GM12878 (cell line): ENCODE measurements at regions not wholly inside any gene's neighbourhood (a gene's known extent, or its start where the extent isn't known, plus 50 kb on each side); places are given as distances from the start of the nearest gene placed in this dataset.

ENCODE experiments used
- ATAC-seq: fragments of 200-7000 bp; cut with Tn5 transposase; 3 replicates; pipeline ENCODE4 v1.9.1; 2020; ENCODE audit warnings: mild to moderate bottlenecking, moderate library complexity
- BruUV-seq: library from RNA; stranded (reverse); fragments of 400-500 nt; replicated peaks from 2 replicates; lab custom pipeline; 2021; lab: Mats Ljungman, UMichigan
- CTCF ChIA-PET: fragments of 300-600 bp; sonication (Branson Sonifier 250); formaldehyde crosslinking; extraction: SDS; loops from one replicate; lab custom pipeline; 2021; ENCODE audit warnings: inconsistent platforms; lab: Yijun Ruan, JAX
- POLR2A ChIA-PET: fragments of 350-600 bp; formaldehyde crosslinking; extraction: SDS; loops from one replicate; lab custom pipeline; 2021; ENCODE audit warnings: inconsistent platforms; lab: Charles Lee
- RAD21 ChIA-PET: fragments of 300-600 bp; sonication (Branson Sonifier 250); formaldehyde crosslinking; loops from one replicate; lab custom pipeline; 2023; ENCODE audit warnings: antibody characterized with exemption; ENCODE audit not compliant: unreplicated experiment; lab: Charles Lee
- SMC1A ChIA-PET: fragments of 300-600 bp; sonication (Branson Sonifier 250); formaldehyde crosslinking; loops from one replicate; lab custom pipeline; 2023; ENCODE audit not compliant: unreplicated experiment, uncharacterized antibody; lab: Charles Lee
- DNase-seq: peaks from one replicate; pipeline ENCODE4 v3.0.0-alpha.2; 2011; ENCODE audit warnings: low read depth, low spot score
- FAIRE-seq: peaks from 3 replicates; lab custom pipeline; 2011; peaks lifted over from hg19 to GRCh38; lab: Jason Lieb, UNC
- H2AFZ ChIP-seq: 2 replicates; pipeline ENCODE4 v1.6.0; 2011; ENCODE audit warnings: low read depth, low read length, control low read depth; ENCODE audit not compliant: control insufficient read depth
- H3K27ac ChIP-seq: 2 replicates; pipeline ENCODE4 v1.5.1; 2011; ENCODE audit warnings: control low read depth; ENCODE audit not compliant: control insufficient read depth, insufficient read depth
- H3K27me3 ChIP-seq, 2 experiments: replicated peaks in 1 of 2; 2 replicates each; pipeline versions ENCODE4 v1.6.0 to v1.6.1; 2011; ENCODE audit warnings: low read length in 1 of 2; ENCODE audit not compliant: control insufficient read depth in 2 of 2, insufficient read depth in 2 of 2
- H3K36me3 ChIP-seq, 2 experiments: 2 replicates each; pipeline ENCODE4 v1.5.1; 2011; ENCODE audit warnings: low read length in 1 of 2; ENCODE audit not compliant: control insufficient read depth in 2 of 2, insufficient read depth in 2 of 2
- H3K4me1 ChIP-seq: 2 replicates; pipeline ENCODE4 v1.6.1; 2011; ENCODE audit warnings: mild to moderate bottlenecking, low read length, moderate library complexity, mixed read lengths; ENCODE audit not compliant: control insufficient read depth, insufficient read depth
- H3K4me2 ChIP-seq: 2 replicates; pipeline ENCODE4 v1.6.0; 2011; ENCODE audit warnings: control low read depth; ENCODE audit not compliant: control insufficient read depth, insufficient read depth
- H3K4me3 ChIP-seq: fragments of 200-600 bp; sonication (generic); 2 replicates; pipeline ENCODE4 v1.5.1; 2016
- H3K79me2 ChIP-seq: 2 replicates; pipeline ENCODE4 v1.6.0; 2011; ENCODE audit warnings: low read length; ENCODE audit not compliant: control insufficient read depth, insufficient read depth
- H3K9ac ChIP-seq: 2 replicates; pipeline ENCODE4 v1.8.0; 2011; ENCODE audit warnings: low read length, control low read depth, mixed read lengths; ENCODE audit not compliant: control insufficient read depth, insufficient read depth
- H3K9me3 ChIP-seq: replicated peaks from 3 replicates; pipeline ENCODE4 v1.5.1; 2011; ENCODE audit warnings: mild to moderate bottlenecking, low read length; ENCODE audit not compliant: control insufficient read depth, insufficient read depth
- H4K20me1 ChIP-seq: 2 replicates; pipeline ENCODE4 v1.6.0; 2011; ENCODE audit not compliant: control insufficient read depth, insufficient read depth
- BCL11A ChIP-seq: IDR thresholded peaks from 2 replicates; pipeline ENCODE4 v1.6.1; 2011; ENCODE audit warnings: low read depth, low read length
- BMI1 ChIP-seq: fragments of 450-650 bp; IDR thresholded peaks from 2 replicates; pipeline ENCODE4 v1.6.1; 2016; ENCODE audit warnings: mild to moderate bottlenecking, moderate library complexity, borderline replicate concordance
- CBX3 ChIP-seq: fragments of 200-600 bp; sonication (generic); IDR thresholded peaks from 2 replicates; pipeline ENCODE4 v1.6.1; 2016; ENCODE audit warnings: low read depth, borderline replicate concordance
- CBX5 ChIP-seq: sonication (generic); IDR thresholded peaks from 2 replicates; pipeline ENCODE4 v1.6.1; 2016; ENCODE audit warnings: low read depth, moderate library complexity, mild to moderate bottlenecking, inconsistent platforms
- EP300 ChIP-seq, 2 experiments: fragments of 150-350 bp in 1 of 2; IDR thresholded peaks; 2 replicates each; pipeline ENCODE4 v1.6.1; 2011 to 2012; ENCODE audit warnings: low read depth in 2 of 2, low read length in 2 of 2, borderline replicate concordance in 1 of 2, improper control_type of control experiment in 1 of 2, inconsistent platforms in 1 of 2; ENCODE audit not compliant: control insufficient read depth in 1 of 2
- MTA2 ChIP-seq: fragments of 450-650 bp; IDR thresholded peaks from 2 replicates; pipeline ENCODE4 v1.6.1; 2016; ENCODE audit warnings: low read depth, mild to moderate bottlenecking, moderate library complexity
- POU2F2 ChIP-seq: IDR thresholded peaks from 3 replicates; pipeline ENCODE4 v1.6.1; 2011; ENCODE audit warnings: low read depth, mild to moderate bottlenecking, low read length, borderline replicate concordance
- RUNX3 ChIP-seq: IDR thresholded peaks from 2 replicates; pipeline ENCODE4 v1.6.1; 2012; ENCODE audit warnings: low read length, inconsistent platforms
- SIX5 ChIP-seq: IDR thresholded peaks from 2 replicates; pipeline ENCODE4 v1.6.1; 2011; ENCODE audit warnings: mild to moderate bottlenecking, low read depth, low read length, moderate library complexity; ENCODE audit not compliant: severe bottlenecking
- TCF12 ChIP-seq: IDR thresholded peaks from 2 replicates; pipeline ENCODE4 v1.6.1; 2011; ENCODE audit warnings: low read depth, mild to moderate bottlenecking, low read length
- ZNF274 ChIP-seq: IDR thresholded peaks from one replicate; pipeline ENCODE4 v1.8.0; 2011; ENCODE audit not compliant: insufficient read length, insufficient read depth
- in situ Hi-C: fragments of 300-500 bp; cut with MboI; formaldehyde crosslinking; loops from 9 replicates; pipeline ENCODE4 v1.14.3; 2018; ENCODE audit warnings: mixed read lengths
- intact Hi-C: fragments of 100-400 bp; cut with micrococcal nuclease; formaldehyde crosslinking; loops from one replicate; pipeline ENCODE4 v1.14.2; 2022; ENCODE audit not compliant: unreplicated experiment
- TF ChIP-seq, protein P1 (sequence below): IDR thresholded peaks from 2 replicates; pipeline ENCODE4 v1.6.1; 2012; ENCODE audit warnings: low read depth, low read length, improper control_type of control experiment
- TF ChIP-seq, protein P2 (sequence below): fragments of 450-650 bp; conservative IDR thresholded peaks from 2 replicates; pipeline ENCODE4 v1.6.1; 2017; ENCODE audit warnings: mild to moderate bottlenecking, moderate library complexity

DNA sequence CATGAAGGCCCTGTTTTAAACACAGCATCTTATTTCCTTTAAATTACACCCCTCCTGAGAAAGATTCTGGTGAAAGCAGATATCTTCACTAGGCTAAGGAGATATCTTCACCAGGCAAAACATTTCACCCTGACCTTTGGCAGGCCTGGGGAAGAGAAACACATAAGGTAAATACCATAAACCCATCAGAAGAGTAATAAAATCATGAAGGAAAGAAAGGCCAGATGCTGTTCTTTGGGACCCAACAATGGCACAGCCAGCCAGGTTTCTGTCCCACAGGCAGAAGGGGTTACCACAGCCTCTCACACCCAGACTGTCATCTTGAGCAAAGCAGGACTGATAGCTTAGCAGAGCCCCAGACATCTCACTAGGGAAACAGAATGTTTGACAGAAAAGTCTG lies 125.4 kb downstream of the CCDC34 start:
- Histone ChIP-seq H4K20me1 (no peaks in the 10 kb centered on the region), H3K9ac (no peak overlapping the region), H3K36me3 (no peaks in the 10 kb centered on the region), H3K27ac (no peak overlapping the region), H3K4me2 (no peak overlapping the region), H3K27me3 (no peaks in the 10 kb centered on the region), H2AFZ (no peak overlapping the region), H3K9me3 (no peaks in the 10 kb centered on the region), H3K4me1 (peaks cover 3% of the 10 kb centered on the region; the same call in 1 of the 2 replicates), H3K4me3 (no peak overlapping the region), H3K79me2 (no peaks in the 10 kb centered on the region)
- SMC1A ChIA-PET = interaction anchor here (0.7 kb wide), 1 partner anchor 44 kb away, joined by 3 read pairs; no protein-coding TSS in a partner anchor
- intact Hi-C loops (loop anchor here (10.0 kb wide), 2 partner anchors 53 to 613 kb away; no protein-coding TSS in a partner anchor), in situ Hi-C loops (no loop called here)
- CTCF ChIA-PET = no interaction called here
- RAD21 ChIA-PET = no interaction called here
- DNase-seq = no peak
- ATAC-seq = no peak
- POLR2A ChIA-PET = interaction anchor here (0.9 kb wide), 1 partner anchor 9 kb away, joined by 3 read pairs; no protein-coding TSS in a partner anchor
- TF ChIP-seq TCF12 = no peak
- no peak for TF ChIP-seq RUNX3
- TF ChIP-seq, protein P1, sequence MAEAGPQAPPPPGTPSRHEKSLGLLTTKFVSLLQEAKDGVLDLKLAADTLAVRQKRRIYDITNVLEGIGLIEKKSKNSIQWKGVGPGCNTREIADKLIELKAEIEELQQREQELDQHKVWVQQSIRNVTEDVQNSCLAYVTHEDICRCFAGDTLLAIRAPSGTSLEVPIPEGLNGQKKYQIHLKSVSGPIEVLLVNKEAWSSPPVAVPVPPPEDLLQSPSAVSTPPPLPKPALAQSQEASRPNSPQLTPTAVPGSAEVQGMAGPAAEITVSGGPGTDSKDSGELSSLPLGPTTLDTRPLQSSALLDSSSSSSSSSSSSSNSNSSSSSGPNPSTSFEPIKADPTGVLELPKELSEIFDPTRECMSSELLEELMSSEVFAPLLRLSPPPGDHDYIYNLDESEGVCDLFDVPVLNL = no peak
- TF ChIP-seq, protein P2, sequence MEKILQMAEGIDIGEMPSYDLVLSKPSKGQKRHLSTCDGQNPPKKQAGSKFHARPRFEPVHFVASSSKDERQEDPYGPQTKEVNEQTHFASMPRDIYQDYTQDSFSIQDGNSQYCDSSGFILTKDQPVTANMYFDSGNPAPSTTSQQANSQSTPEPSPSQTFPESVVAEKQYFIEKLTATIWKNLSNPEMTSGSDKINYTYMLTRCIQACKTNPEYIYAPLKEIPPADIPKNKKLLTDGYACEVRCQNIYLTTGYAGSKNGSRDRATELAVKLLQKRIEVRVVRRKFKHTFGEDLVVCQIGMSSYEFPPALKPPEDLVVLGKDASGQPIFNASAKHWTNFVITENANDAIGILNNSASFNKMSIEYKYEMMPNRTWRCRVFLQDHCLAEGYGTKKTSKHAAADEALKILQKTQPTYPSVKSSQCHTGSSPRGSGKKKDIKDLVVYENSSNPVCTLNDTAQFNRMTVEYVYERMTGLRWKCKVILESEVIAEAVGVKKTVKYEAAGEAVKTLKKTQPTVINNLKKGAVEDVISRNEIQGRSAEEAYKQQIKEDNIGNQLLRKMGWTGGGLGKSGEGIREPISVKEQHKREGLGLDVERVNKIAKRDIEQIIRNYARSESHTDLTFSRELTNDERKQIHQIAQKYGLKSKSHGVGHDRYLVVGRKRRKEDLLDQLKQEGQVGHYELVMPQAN = no peak
- no peak for TF ChIP-seq POU2F2
- no peak for TF ChIP-seq EP300 (IDR thresholded peaks at IDR 0.05; ENCODE audit: borderline replicate concordance in 1 of 2, control insufficient read depth in 1 of 2, low read depth in 2 of 2, low read length in 2 of 2)
- TF ChIP-seq SIX5 = no peak
- TF ChIP-seq BCL11A = no peak
- no peak for TF ChIP-seq MTA2
- no peak for TF ChIP-seq CBX5
- no peak for TF ChIP-seq CBX3
- TF ChIP-seq ZNF274 = no peak
- no peak for TF ChIP-seq BMI1
- FAIRE-seq = no peak
- no TSS peak for BruUV-seq
